ENCODE measurements at regions not wholly inside any gene's neighbourhood (a gene's known extent, or its start where the extent isn't known, plus 50 kb on each side); places are given as distances from the start of the nearest gene placed in this dataset.

GRCh38 chr13:81771951-81772350, 1431.0 kb upstream of the SPRY2 start:
- TF ChIP-seq ZNF274 (IDR thresholded peaks at IDR 0.05; ENCODE audit: low read length) = no peak
- no peak for TF ChIP-seq ZNF274 (tag by site-specific recombination; IDR thresholded peaks at IDR 0.05; ENCODE audit: borderline replicate concordance)
- TF ChIP-seq CTCF (tag by site-specific recombination; IDR thresholded peaks at IDR 0.05) = no peak
- TF ChIP-seq REST (tag by site-specific recombination; IDR thresholded peaks at IDR 0.05) = no peak
- TF ChIP-seq ZNF530 (tag by site-specific recombination; IDR thresholded peaks at IDR 0.05; ENCODE audit: low read depth) = no peak
- TF ChIP-seq ZNF549 (tag by site-specific recombination; IDR thresholded peaks at IDR 0.05) = no peak
- no peak for TF ChIP-seq ZNF571 (tag by site-specific recombination; IDR thresholded peaks at IDR 0.05)
- no peak for TF ChIP-seq TCF7L2 (IDR thresholded peaks at IDR 0.05; ENCODE audit: borderline replicate concordance, low read depth, low read length)
- no peak for TF ChIP-seq PRDM1 (tag by site-specific recombination; IDR thresholded peaks at IDR 0.05)
- no peak for TF ChIP-seq ZNF473 (tag by site-specific recombination; IDR thresholded peaks at IDR 0.05)
- no peak for TF ChIP-seq ZNF707 (tag by site-specific recombination; IDR thresholded peaks at IDR 0.05)
- no peak for TF ChIP-seq ZNF777 (tag by site-specific recombination; IDR thresholded peaks at IDR 0.05; ENCODE audit: borderline replicate concordance)
- no peak for TF ChIP-seq ATF2 (tag by site-specific recombination; IDR thresholded peaks at IDR 0.05; ENCODE audit: low read depth)
